ENCODE measurements at regions not wholly inside any gene's neighbourhood (a gene's known extent, or its start where the extent isn't known, plus 50 kb on each side); places are given as distances from the start of the nearest gene placed in this dataset.

DNA sequence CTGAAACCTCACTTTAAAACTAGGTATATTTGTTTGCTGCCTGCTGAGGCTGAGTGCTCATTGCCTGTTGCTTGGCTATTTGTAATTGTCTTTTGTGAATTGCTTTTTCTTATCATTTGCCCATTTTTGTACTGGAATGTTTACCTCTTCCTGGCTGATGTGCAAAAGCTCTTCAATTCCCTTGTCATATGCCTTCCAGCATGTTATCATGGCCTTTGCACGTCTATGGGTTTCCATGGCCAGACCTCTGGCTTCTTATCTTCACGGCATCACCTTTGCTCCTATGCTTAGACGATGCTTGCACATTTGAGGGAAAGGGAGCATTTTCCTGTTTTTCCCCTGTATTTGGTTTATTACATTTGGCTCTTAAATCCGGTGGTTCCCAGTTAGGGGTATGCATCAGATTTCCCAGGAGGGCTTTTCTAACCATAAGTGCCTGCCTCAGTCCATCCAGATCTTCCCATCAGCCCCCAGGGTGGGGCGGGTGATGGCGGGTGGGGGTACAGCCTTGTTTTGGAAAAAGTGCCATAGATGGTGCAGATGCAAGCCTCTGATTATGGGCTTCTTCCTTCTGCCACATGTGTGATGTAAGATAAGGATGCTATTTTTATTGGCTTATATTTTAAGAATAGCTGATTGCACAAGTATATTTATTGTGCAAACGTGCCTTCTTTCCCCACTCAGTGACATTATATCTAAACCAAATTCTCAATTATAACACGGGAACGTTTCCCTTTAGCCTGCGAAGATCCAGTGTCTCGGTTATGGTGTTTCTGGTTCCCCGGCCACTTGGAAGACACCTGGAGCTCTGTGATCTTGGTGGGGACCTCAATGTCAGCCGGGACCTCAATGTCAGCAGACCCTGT is 70.6 kb upstream of the SEPTIN5 start:
- Histone ChIP-seq H3K27me3 (replicated peaks in 1 of 7) (peaks cover 0 to 63% (median 0%) of the 10 kb centered on the region in 7 donors), H3K4me1 (peaks cover 0 to 4% (median 0%) of the 10 kb centered on the region in 6 donors), H3K4me3 (no peak overlapping the region), H3K27ac (no peak overlapping the region), H3K36me3 (no peaks in the 10 kb centered on the region), H3K9me3 (peaks cover 4 to 27% (median 23%) of the 10 kb centered on the region in 8 donors)
- TF ChIP-seq, protein P1, sequence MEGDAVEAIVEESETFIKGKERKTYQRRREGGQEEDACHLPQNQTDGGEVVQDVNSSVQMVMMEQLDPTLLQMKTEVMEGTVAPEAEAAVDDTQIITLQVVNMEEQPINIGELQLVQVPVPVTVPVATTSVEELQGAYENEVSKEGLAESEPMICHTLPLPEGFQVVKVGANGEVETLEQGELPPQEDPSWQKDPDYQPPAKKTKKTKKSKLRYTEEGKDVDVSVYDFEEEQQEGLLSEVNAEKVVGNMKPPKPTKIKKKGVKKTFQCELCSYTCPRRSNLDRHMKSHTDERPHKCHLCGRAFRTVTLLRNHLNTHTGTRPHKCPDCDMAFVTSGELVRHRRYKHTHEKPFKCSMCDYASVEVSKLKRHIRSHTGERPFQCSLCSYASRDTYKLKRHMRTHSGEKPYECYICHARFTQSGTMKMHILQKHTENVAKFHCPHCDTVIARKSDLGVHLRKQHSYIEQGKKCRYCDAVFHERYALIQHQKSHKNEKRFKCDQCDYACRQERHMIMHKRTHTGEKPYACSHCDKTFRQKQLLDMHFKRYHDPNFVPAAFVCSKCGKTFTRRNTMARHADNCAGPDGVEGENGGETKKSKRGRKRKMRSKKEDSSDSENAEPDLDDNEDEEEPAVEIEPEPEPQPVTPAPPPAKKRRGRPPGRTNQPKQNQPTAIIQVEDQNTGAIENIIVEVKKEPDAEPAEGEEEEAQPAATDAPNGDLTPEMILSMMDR (IDR thresholded peaks at IDR 0.05 in 8 of 11, conservative IDR thresholded peaks at IDR 0.05 in 3 of 11), result no peak
- no peak for TF ChIP-seq POLR2AphosphoS5 (IDR thresholded peaks at IDR 0.05)
- TF ChIP-seq POLR2A (IDR thresholded peaks at IDR 0.05), result no peak
- 20 to 33% (median 29%) methylated on average over 12 to 13 of the region's 13 CpGs for WGBS, 5 donors
- DNase-seq, result no peak
- intact Hi-C loops (cut with DNase I; ENCODE audit: low total_unique reads), result no loop called here

- Histone ChIP-seq H3K4me3 (no peak overlapping the region), H3K4me1 (peaks cover 0 to 4% (median 0%) of the 10 kb centered on the region in 6 donors), H3K9me3 (peaks cover 4 to 36% (median 31%) of the 10 kb centered on the region in 8 donors), H3K27me3 (replicated peaks in 1 of 7) (peaks cover 0 to 63% (median 0%) of the 10 kb centered on the region in 7 donors), H3K27ac (no peak overlapping the region), H3K36me3 (no peaks in the 10 kb centered on the region)
- no peak for DNase-seq
- TF ChIP-seq, protein P1 (IDR thresholded peaks at IDR 0.05 in 8 of 11, conservative IDR thresholded peaks at IDR 0.05 in 3 of 11), result no peak
- TF ChIP-seq POLR2AphosphoS5 (IDR thresholded peaks at IDR 0.05), result no peak
- 66 to 75% (median 67%) methylated on average over 6 to 12 of the region's 12 CpGs for WGBS, 5 donors
- intact Hi-C loops (cut with DNase I; ENCODE audit: low total_unique reads), result no loop called here
Measured at GRCh38 chr22:19644314-19645223, 69.7 kb upstream of the SEPTIN5 start.

GRCh38 chr22:19645391-19645790 is 68.9 kb upstream of the SEPTIN5 start:
- Histone ChIP-seq H3K36me3 (no peaks in the 10 kb centered on the region), H3K27me3 (replicated peaks in 1 of 7) (peaks cover 0 to 70% (median 0%) of the 10 kb centered on the region in 7 donors), H3K27ac (no peak overlapping the region), H3K4me3 (no peak overlapping the region), H3K4me1 (peaks cover 0 to 4% (median 0%) of the 10 kb centered on the region in 6 donors), H3K9me3 (peaks cover 4 to 43% (median 37%) of the 10 kb centered on the region in 8 donors)
- intact Hi-C loops (cut with DNase I; ENCODE audit: low total_unique reads), result no loop called here
- no peak for DNase-seq
- WGBS, 5 donors, result 68 to 91% (median 80%) methylated on average over 6 of the region's 6 CpGs
- TF ChIP-seq POLR2A (IDR thresholded peaks at IDR 0.05), result no peak

DNA sequence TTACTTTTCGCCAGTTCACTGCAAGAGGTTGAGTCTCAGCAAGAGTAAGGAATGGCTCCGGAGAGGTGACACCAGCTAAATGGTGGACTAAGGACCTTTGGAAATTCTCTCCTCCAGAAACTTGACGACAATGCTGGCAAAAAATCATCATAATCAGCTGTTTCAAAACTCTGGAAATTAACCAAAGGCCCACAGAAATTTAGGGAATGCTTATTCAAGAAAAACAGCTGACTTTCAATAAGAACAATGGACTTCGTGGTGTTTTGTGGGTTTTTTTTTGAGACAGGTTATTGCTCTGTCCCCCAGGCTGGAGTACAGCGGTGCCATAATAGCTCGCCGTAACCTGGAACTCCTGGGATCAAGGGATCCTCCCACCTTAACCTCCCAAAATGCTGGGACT is 68.4 kb upstream of the SEPTIN5 start:
- peaks cover 0 to 65% (median 0%) of the 10 kb centered on the region in 7 donors for H3K27me3 ChIP-seq (replicated peaks in 1 of 7)
- H3K4me1 ChIP-seq, result peaks cover 0 to 4% (median 0%) of the 10 kb centered on the region in 6 donors
- 81 to 90% (median 82%) methylated on average over 7 of the region's 7 CpGs for WGBS, 5 donors
- no peak overlapping the region for H3K4me3 ChIP-seq
- H3K9me3 ChIP-seq, result peaks cover 4 to 43% (median 37%) of the 10 kb centered on the region in 8 donors
- intact Hi-C loops (cut with DNase I; ENCODE audit: low total_unique reads), result no loop called here
- no peak for DNase-seq
- no peak overlapping the region for H3K27ac ChIP-seq
- H3K36me3 ChIP-seq, result no peaks in the 10 kb centered on the region
- TF ChIP-seq POLR2AphosphoS5 (IDR thresholded peaks at IDR 0.05) (no peak), POLR2A (IDR thresholded peaks at IDR 0.05) (no peak)
- TF ChIP-seq, protein P1 (IDR thresholded peaks at IDR 0.05 in 8 of 11, conservative IDR thresholded peaks at IDR 0.05 in 3 of 11), result no peak
